Testis (tissue), 2 donors: ENCODE measurements at regions not wholly inside any gene's neighbourhood (a gene's known extent, or its start where the extent isn't known, plus 50 kb on each side); places are given as distances from the start of the nearest gene placed in this dataset.
A peak's percentile ranks its signal among the peaks of the same experiment; 100 is the strongest.

Source experiments
- DNase-seq: peaks from one replicate; pipeline ENCODE4 v3.0.0-alpha.2; 2019
- H3K27ac ChIP-seq, 2 donors: fragments of 200-600 bp; sonication (generic); one replicate each; pipeline ENCODE4 v1.5.1; 2019
- H3K27me3 ChIP-seq: fragments of 200-600 bp; sonication (generic); one replicate; pipeline ENCODE4 v1.5.1; 2019
- H3K36me3 ChIP-seq: fragments of 200-600 bp; sonication (generic); one replicate; pipeline ENCODE4 v1.5.1; 2017; ENCODE audit warnings: low read depth; ENCODE audit errors: missing control alignments
- H3K4me1 ChIP-seq: fragments of 200-600 bp; sonication (generic); one replicate; pipeline ENCODE4 v1.5.1; 2019
- H3K4me3 ChIP-seq, 2 donors: fragments of 200-600 bp; sonication (generic); one replicate each; pipeline ENCODE4 v1.5.1; 2017 to 2019
- H3K9me3 ChIP-seq: fragments of 200-600 bp; sonication (generic); one replicate; pipeline ENCODE4 v1.5.1; 2017
- CTCF ChIP-seq, 3 experiments: fragments of 450-650 bp in 2 of 3; fragments of 200-600 bp in 1 of 3; sonication (generic) in 1 of 3; IDR thresholded peaks; one replicate each; pipeline ENCODE4 v1.5.1; 2016 to 2019; ENCODE audit warnings: antibody characterized with exemption in 3 of 3, mild to moderate bottlenecking in 2 of 3, moderate library complexity in 1 of 3
- POLR2A ChIP-seq: fragments of 450-650 bp; IDR thresholded peaks from one replicate; pipeline ENCODE4 v1.6.1; 2017; ENCODE audit warnings: antibody characterized with exemption, mild to moderate bottlenecking, moderate library complexity
- WGBS, 2 donors: methylation state at CpG; one replicate each; pipeline ENCODE4 v1.1.5; 2018; 5-methylcytosine and 5-hydroxymethylcytosine counted together
- intact Hi-C: fragments of 100-400 bp; cut with DNase I; formaldehyde crosslinking; loops from one replicate; pipeline ENCODE4 v1.15.1; 2023; ENCODE audit warnings: low total_unique reads

- H3K9me3 ChIP-seq = no peaks in the 10 kb centered on the region
- no peak overlapping the region for H3K27ac ChIP-seq
- no peaks in the 10 kb centered on the region for H3K4me1 ChIP-seq
- TF ChIP-seq POLR2A = no peak
- TF ChIP-seq CTCF (IDR thresholded peaks at IDR 0.05) = no peak
- H3K27me3 ChIP-seq = no peaks in the 10 kb centered on the region
- no peak overlapping the region for H3K4me3 ChIP-seq
- WGBS, 2 donors = 84 to 96% methylated on average over 2 of the region's 2 CpGs
- no peaks in the 10 kb centered on the region for H3K36me3 ChIP-seq
- DNase-seq = no peak
- intact Hi-C loops = no loop called here
Measured at GRCh38 chr1:83697220-83697619, 301.7 kb downstream of the TTLL7 start.

- Histone ChIP-seq H3K27ac (no peak overlapping the region), H3K9me3 (no peaks in the 10 kb centered on the region), H3K27me3 (no peaks in the 10 kb centered on the region), H3K4me1 (no peaks in the 10 kb centered on the region), H3K4me3 (no peak overlapping the region), H3K36me3 (no peaks in the 10 kb centered on the region)
- intact Hi-C loops = no loop called here
- no peak for TF ChIP-seq POLR2A
- TF ChIP-seq CTCF (IDR thresholded peaks at IDR 0.05) = no peak
- no peak for DNase-seq
Measured at GRCh38 chr1:83694449-83694848, 304.5 kb downstream of the TTLL7 start.

DNA sequence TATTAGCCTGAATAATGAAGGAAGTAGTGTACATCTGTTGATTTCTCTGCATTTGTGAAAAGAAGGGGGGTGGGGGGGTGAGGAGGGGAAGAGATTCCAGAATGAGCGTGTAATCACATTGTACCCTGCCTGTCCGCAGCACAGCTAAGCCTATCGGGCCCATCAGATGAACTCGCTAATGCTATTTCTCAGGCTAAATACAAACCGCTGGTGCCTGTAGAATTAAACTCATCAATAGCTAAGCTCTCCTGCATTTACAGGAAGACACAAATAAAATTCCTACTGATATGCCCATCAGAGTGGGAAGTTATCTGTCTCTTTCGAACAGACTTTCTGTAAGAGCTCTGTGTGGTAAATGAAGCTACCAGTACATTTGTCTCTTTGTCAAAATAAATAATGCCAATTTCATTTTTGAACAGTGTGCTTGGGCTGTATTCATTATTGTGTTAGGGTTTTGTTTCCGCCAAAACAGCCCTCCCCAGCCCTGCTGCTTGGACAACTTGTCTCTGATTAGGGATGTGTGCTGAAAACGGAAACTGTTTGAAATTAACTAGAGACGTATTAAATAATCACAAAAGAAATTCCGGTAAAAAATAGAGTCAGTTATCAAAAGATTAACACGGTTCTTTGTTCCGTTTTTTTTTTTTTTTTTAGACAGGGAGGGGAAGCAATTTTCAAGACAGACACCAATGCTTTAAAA lies 305.4 kb downstream of the TTLL7 start:
- intact Hi-C loops = no loop called here
- H3K9me3 ChIP-seq = no peaks in the 10 kb centered on the region
- DNase-seq = no peak
- H3K4me1 ChIP-seq = no peaks in the 10 kb centered on the region
- TF ChIP-seq CTCF (IDR thresholded peaks at IDR 0.05) = no peak
- no peak for TF ChIP-seq POLR2A
- no peaks in the 10 kb centered on the region for H3K27me3 ChIP-seq
- H3K36me3 ChIP-seq = no peaks in the 10 kb centered on the region
- H3K4me3 ChIP-seq = no peak overlapping the region
- H3K27ac ChIP-seq = no peak overlapping the region
- WGBS, 2 donors = 23 to 27% methylated on average over 12 of the region's 12 CpGs

DNA sequence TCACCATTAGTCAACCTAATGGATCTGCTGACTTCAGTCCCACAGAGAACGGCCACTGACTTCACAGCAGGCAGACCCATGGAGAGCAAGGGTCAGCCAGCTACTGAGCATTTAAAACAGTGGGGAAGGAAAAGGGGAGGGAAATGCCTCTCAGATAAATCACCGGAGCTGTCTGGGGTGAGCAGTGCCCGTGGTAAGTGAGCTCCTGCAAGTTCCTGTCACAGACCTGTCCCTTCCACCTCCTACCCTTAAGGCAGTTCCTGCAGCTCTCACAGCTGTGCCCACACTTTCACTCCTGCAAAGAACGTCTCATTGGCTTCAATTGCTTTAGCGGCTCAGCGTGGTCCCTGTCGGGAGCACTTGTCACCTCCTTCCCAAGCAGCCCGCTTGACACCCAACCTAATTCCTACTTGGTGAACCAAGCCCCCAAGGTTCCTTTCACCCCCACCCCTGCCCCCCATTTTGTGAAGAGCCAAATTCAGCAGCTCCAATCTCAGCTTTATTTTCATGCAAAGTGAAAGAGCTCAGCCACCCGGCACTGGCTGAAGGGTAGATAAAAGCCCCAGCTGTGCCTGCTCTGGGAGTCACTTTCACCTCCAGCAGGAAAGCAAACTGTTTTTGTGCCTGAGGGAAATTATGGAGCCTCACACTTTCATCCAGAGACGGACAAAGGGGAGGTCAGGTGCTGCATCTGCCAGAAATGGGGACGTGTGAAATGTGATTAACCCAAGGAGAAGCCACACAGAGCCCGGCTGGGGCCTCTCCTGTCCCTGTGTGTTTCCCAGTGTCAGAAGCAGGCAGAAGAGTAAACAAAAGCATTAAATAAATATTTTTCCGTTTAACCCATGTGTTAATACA lies 306.2 kb downstream of the TTLL7 start:
- Histone ChIP-seq H3K27ac (no peak overlapping the region), H3K9me3 (no peaks in the 10 kb centered on the region), H3K36me3 (no peaks in the 10 kb centered on the region), H3K4me1 (no peaks in the 10 kb centered on the region), H3K27me3 (no peaks in the 10 kb centered on the region), H3K4me3 (peak overlapping the region in 1 of 2 donors; percentile 21)
- intact Hi-C loops = no loop called here
- WGBS, 2 donors = 22 to 27% methylated on average over 13 of the region's 13 CpGs
- peak; percentile 13 for DNase-seq
- TF ChIP-seq POLR2A = no peak
- no peak for TF ChIP-seq CTCF (IDR thresholded peaks at IDR 0.05)
